ENCODE measurements at regions not wholly inside any gene's neighbourhood (a gene's known extent, or its start where the extent isn't known, plus 50 kb on each side); places are given as distances from the start of the nearest gene placed in this dataset.

DNA sequence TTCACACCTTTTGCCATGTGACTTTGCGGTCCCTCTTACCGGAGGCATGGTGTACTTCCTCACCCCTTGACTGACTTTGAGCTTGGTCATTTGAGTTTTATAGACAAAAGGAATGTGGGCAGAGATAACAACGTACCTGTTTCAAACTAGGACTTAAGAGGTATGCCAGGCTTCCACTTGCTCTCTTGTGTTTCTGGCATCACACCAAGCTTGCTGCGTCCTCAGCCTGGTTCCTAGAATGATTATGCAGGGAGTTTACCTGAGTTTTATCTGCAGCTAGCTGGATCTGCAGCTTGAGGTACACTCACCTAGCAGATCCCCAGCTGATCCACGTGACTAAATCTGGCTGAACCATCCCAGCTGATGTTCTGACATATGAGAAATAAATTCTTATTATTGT, 66.2 kb downstream of the PLK2 start:
- no peaks in the 10 kb centered on the region for H3K9me3 ChIP-seq
- intact Hi-C loops (cut with DNase I) = no loop called here
- no peak overlapping the region for H3K27ac ChIP-seq
- no peaks in the 10 kb centered on the region for H3K27me3 ChIP-seq
- TF ChIP-seq, protein P1, sequence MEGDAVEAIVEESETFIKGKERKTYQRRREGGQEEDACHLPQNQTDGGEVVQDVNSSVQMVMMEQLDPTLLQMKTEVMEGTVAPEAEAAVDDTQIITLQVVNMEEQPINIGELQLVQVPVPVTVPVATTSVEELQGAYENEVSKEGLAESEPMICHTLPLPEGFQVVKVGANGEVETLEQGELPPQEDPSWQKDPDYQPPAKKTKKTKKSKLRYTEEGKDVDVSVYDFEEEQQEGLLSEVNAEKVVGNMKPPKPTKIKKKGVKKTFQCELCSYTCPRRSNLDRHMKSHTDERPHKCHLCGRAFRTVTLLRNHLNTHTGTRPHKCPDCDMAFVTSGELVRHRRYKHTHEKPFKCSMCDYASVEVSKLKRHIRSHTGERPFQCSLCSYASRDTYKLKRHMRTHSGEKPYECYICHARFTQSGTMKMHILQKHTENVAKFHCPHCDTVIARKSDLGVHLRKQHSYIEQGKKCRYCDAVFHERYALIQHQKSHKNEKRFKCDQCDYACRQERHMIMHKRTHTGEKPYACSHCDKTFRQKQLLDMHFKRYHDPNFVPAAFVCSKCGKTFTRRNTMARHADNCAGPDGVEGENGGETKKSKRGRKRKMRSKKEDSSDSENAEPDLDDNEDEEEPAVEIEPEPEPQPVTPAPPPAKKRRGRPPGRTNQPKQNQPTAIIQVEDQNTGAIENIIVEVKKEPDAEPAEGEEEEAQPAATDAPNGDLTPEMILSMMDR (IDR thresholded peaks at IDR 0.05) = no peak
- H3K4me1 ChIP-seq = no peaks in the 10 kb centered on the region
- H3K4me3 ChIP-seq = no peak overlapping the region
- H3K36me3 ChIP-seq = no peaks in the 10 kb centered on the region
- no peak for DNase-seq (ENCODE audit: low spot score in 2 of 2)

DNA sequence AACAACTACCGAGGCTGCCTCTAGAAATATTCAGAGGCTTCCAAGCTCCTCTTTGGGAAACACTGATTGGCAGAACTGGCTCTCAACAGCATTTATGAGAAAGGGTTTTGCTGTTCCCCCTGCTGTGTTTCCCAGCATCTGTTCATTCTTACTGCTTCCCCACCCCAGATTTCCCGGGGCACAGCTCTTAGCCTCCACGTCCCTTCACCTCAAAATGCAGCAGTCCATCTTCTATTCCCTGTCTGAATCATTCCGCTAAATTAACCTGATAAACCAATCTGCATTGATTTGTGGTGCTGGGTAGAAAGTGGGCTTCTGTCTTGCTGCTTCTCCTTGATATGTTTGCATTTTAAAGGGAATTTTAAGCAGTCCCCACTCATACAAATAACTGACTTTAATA, 67.4 kb downstream of the PLK2 start:
- Histone ChIP-seq H3K4me1 (no peaks in the 10 kb centered on the region), H3K27me3 (no peaks in the 10 kb centered on the region), H3K36me3 (no peaks in the 10 kb centered on the region), H3K9me3 (no peaks in the 10 kb centered on the region), H3K27ac (no peak overlapping the region), H3K4me3 (no peak overlapping the region)
- TF ChIP-seq, protein P1 (IDR thresholded peaks at IDR 0.05) = no peak
- no peak for DNase-seq (ENCODE audit: low spot score in 2 of 2)
- intact Hi-C loops (cut with DNase I) = no loop called here

DNA sequence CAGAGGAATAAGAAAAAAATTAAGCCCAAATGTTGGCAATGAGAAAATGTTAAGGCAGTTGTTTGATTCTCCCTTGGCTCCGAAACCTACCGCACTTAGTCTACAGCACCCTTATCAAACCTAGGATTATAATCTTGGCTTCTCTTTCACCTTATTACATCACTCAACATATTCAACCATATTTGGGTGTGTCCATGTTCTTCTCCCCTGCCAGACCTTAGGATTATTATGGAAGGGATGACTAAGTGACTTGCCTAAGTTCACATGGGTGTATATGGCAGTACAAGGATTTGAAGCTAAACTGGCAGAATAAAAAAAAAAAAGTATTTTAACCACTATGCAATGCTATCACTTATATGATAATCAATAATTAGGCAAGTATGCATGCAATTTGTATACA, 76.4 kb downstream of the PLK2 start:
- Histone ChIP-seq H3K27ac (no peak overlapping the region), H3K27me3 (no peaks in the 10 kb centered on the region), H3K4me1 (no peaks in the 10 kb centered on the region), H3K36me3 (no peaks in the 10 kb centered on the region), H3K4me3 (no peak overlapping the region), H3K9me3 (peaks cover 0 to 9% of the 10 kb centered on the region in 2 donors)
- intact Hi-C loops (cut with DNase I) = no loop called here
- no peak for DNase-seq (ENCODE audit: low spot score in 2 of 2)
- TF ChIP-seq, protein P1 (IDR thresholded peaks at IDR 0.05) = no peak

DNA sequence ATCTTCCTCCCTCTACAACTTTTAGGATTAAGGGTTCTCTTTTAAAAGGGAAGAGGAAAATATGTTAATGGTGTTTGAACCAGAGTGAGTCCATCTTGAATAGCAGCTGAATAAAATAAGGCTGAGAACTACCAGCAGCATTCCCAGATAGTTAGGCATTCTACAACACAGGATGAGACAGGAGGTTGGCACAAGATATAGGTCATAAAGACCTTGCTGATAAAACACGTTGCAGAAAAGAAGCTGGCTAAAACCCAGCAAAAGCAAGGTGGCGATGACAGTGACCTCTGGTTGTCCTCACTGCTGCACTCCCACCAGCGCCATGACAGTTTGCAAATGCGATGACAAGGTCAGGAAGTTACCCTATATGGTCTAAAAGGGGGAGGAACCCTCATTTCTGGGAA, 77.8 kb downstream of the PLK2 start:
- H3K27me3 ChIP-seq = no peaks in the 10 kb centered on the region
- intact Hi-C loops (cut with DNase I) = no loop called here
- H3K36me3 ChIP-seq = no peaks in the 10 kb centered on the region
- TF ChIP-seq, protein P1 (IDR thresholded peaks at IDR 0.05) = no peak
- no peak for DNase-seq (ENCODE audit: low spot score in 2 of 2)
- H3K27ac ChIP-seq = no peak overlapping the region
- no peaks in the 10 kb centered on the region for H3K4me1 ChIP-seq
- H3K9me3 ChIP-seq = peaks cover 0 to 9% of the 10 kb centered on the region in 2 donors
- no peak overlapping the region for H3K4me3 ChIP-seq

DNA sequence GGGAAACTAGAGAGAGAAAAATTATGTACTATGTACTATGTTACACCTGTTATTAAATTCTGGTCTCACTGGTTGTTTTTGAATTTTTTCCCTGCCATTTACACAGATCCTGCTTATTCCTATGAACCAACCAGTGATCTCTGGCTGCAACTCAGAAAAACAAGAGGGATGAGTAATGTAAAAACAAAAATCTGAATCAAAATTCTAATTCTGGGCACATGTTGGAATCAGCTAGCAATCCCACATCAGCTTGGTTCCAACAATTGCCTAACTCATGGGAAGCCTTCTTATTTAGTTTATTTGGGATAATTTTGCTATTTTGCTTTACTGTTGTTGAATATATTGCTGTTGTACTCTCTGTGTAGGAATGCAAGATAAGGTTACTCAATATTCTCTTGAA, 78.3 kb downstream of the PLK2 start:
- no peaks in the 10 kb centered on the region for H3K36me3 ChIP-seq
- H3K27ac ChIP-seq = no peak overlapping the region
- no peaks in the 10 kb centered on the region for H3K27me3 ChIP-seq
- H3K4me1 ChIP-seq = no peaks in the 10 kb centered on the region
- no peak overlapping the region for H3K4me3 ChIP-seq
- TF ChIP-seq, protein P1 (IDR thresholded peaks at IDR 0.05) = no peak
- intact Hi-C loops (cut with DNase I) = no loop called here
- DNase-seq (ENCODE audit: low spot score in 2 of 2) = no peak
- H3K9me3 ChIP-seq = peaks cover 0 to 9% of the 10 kb centered on the region in 2 donors

DNA sequence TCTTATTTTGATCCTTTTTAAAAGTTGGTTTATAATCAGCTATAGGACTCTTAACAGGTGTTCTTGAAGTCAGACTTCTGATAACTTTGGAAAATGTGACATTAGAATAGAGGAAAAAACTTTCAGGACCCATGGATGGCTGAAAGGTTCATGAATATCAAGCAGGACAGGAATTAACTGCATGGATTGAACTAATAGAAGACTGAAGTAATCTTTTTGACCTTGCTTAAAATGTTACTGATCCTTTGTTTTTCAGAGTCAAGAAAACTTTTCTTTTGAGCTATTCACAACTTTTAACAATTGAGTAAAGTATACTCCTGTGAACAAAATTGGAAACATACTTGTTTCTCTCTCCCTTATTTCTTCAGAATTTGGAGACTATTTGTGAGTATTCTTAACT, 79.2 kb downstream of the PLK2 start:
- Histone ChIP-seq H3K4me3 (no peak overlapping the region), H3K27me3 (no peaks in the 10 kb centered on the region), H3K27ac (no peak overlapping the region), H3K36me3 (no peaks in the 10 kb centered on the region), H3K4me1 (no peaks in the 10 kb centered on the region), H3K9me3 (peaks cover 0 to 9% of the 10 kb centered on the region in 2 donors)
- TF ChIP-seq, protein P1 (IDR thresholded peaks at IDR 0.05) = no peak
- no peak for DNase-seq (ENCODE audit: low spot score in 2 of 2)
- intact Hi-C loops (cut with DNase I) = no loop called here
